ENCODE measurements at regions not wholly inside any gene's neighbourhood (a gene's known extent, or its start where the extent isn't known, plus 50 kb on each side); places are given as distances from the start of the nearest gene placed in this dataset.

DNA sequence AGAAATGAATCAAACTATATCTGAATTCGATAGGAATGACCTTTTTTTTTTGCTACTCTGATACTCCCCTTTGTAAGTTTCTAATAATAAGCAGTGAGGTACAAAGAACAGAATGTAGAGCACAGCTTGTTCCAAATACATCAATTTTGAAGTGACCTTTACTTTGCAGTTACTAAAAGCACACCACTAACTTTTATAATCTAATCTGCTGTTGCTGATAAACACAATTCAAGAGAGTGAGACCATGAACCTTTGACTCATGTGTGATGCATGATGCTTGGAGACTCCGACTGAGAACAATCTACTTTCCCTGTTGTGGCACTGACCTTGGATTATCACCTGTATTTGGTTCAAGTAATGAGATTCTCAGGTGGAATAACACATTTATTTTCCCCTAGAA lies 91.6 kb upstream of the GNPDA2 start:
- no peak for DNase-seq (ENCODE audit: low spot score)

DNA sequence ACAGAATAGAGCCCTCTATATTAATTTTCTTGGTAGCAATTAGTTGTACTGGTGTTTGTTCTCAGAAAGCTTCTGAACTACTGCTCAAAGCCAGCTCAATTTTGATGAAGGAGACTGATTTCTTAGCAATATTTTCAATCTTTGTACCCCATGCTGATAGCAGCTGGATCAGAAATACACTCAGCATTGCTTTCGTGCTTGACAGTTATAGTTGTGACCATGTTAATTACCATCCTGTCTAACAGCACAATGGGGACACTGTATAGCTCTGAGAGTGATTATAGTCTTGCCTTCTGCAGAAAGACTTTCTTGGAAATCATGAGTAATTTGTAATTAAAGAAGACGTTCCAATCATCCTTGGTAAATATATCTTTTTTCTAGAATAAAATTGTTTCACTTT lies 79.7 kb upstream of the GNPDA2 start:
- no peak for DNase-seq (ENCODE audit: low spot score)

DNA sequence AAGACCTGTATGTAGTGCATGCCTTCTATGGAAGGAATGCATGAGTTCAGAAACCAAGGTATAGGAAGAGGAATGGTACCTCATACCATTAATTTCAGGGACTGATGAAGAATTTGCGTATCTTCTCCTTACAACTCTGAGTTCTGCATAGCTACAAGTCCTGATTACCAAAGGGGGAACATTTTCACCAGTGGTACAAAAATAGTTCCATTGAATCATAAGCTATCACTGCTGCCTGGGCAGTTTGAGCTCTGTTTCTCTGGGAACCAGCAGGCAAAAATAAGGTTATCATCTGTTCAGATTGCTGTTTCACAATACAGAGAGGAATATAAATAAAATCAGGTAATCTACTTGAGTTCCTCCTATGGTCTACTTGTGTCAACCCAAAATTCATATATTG lies 77.9 kb upstream of the GNPDA2 start:
- no peak for DNase-seq (ENCODE audit: low spot score)

DNA sequence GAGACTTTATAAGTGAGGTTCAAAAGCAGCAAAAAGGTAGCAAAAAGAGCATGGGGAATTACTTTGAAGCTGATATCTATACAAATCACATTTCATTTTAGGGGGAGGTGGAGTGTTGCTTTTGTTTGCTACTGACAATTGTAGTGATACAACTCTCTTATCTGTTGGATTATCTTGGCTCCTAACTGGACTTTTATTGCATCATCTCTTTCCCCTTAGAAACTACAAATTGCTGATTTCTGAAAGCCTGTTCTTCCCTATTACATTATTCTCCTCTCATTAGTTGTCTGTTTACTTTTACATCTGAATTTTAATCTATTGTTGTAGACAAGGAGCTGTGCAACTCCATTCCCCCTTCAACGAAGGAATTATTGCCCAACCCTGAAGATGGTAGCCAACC lies 75.0 kb upstream of the GNPDA2 start:
- DNase-seq (ENCODE audit: low spot score) = no peak

GRCh38 chr4:44791831-44792230 lies 65.5 kb upstream of the GNPDA2 start:
- DNase-seq (ENCODE audit: low spot score) = no peak

- DNase-seq (ENCODE audit: low spot score) = no peak
These were observed 50.8 kb upstream of the GNPDA2 start for GRCh38 chr4:44777115-44777514.
